ENCODE measurements at regions not wholly inside any gene's neighbourhood (a gene's known extent, or its start where the extent isn't known, plus 50 kb on each side); places are given as distances from the start of the nearest gene placed in this dataset.

DNA sequence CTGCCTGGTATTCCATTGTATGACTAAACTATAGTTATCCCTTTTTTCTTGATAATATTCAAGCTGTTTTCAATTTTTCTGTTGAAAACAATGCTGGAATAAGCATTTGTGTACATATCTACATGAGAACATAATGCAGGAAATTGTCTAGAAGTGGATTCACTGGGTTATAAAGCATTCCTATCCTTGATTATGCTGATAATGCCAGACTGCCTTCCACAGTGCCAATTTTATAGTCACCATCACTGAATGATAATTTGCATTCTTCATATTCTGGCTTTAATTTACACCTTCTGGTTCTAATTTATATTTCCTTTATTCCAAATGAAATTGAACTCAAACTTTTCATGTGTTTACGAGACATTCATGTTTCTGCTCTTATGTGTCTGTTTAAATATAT is 651.0 kb upstream of the PLXNA2 start:
- TF ChIP-seq EZH2phosphoT487 (IDR thresholded peaks at IDR 0.05; ENCODE audit: low read length) (no peak), EZH2 (optimal IDR thresholded peaks at IDR 0.05; ENCODE audit: low read depth, low read length) (no peak)
- TF ChIP-seq, protein P1, sequence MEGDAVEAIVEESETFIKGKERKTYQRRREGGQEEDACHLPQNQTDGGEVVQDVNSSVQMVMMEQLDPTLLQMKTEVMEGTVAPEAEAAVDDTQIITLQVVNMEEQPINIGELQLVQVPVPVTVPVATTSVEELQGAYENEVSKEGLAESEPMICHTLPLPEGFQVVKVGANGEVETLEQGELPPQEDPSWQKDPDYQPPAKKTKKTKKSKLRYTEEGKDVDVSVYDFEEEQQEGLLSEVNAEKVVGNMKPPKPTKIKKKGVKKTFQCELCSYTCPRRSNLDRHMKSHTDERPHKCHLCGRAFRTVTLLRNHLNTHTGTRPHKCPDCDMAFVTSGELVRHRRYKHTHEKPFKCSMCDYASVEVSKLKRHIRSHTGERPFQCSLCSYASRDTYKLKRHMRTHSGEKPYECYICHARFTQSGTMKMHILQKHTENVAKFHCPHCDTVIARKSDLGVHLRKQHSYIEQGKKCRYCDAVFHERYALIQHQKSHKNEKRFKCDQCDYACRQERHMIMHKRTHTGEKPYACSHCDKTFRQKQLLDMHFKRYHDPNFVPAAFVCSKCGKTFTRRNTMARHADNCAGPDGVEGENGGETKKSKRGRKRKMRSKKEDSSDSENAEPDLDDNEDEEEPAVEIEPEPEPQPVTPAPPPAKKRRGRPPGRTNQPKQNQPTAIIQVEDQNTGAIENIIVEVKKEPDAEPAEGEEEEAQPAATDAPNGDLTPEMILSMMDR (IDR thresholded peaks at IDR 0.05; ENCODE audit: low read length) = no peak

All from MM.1S (cell line).